Stimulated activated CD4-positive, alpha-beta T cell treated with anti-CD3 and anti-CD28 coated beads, Interleukin-12 subunit alpha, Interleukin-12 subunit beta, amount 100 ng/mL, for 48 hours (primary cell): ENCODE measurements at regions not wholly inside any gene's neighbourhood (a gene's known extent, or its start where the extent isn't known, plus 50 kb on each side); places are given as distances from the start of the nearest gene placed in this dataset.
A peak's percentile ranks its signal among the peaks of the same experiment; 100 is the strongest.

Experiments
- DNase-seq, 3 donors: peaks; one replicate each; pipeline ENCODE4 v3.0.0-alpha.2; 2020; ENCODE audit warnings: low read depth in 2 of 3, low spot score in 1 of 3

DNA sequence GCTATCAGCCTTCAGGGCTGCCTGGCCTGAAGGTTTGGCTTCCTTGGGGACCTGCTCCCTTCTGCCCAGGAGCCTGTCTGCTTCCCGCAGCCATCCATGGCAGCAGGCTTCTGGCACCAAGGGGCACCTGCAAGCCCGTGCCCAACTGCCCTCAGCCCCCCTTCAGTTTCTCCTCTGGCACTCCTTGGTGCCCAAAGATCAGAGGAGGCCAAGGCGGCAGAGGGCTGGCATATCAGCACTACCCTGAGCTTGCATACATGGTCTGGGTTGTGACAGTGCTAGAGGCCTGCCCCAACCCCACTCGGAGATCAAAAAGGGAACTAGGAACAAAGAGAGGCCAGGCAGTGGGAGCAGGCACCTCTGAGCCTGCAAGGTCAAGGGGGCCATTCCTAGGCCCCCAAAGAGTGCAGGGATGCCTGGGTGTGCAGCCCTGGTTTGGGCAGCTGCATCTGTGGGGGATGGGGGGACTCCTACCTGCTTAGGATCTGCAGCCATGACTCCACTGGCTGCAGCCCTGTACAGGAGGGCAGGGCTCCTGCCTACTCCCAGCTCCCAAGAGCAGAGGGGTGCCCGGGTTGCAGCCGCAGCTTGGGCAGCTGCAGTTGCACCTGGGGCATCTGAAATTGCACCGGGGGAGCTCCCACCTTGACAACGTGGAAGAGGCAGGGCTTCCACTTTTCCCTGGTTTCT lies 76.2 kb upstream of the TP63 start:
- no peak for DNase-seq

DNA sequence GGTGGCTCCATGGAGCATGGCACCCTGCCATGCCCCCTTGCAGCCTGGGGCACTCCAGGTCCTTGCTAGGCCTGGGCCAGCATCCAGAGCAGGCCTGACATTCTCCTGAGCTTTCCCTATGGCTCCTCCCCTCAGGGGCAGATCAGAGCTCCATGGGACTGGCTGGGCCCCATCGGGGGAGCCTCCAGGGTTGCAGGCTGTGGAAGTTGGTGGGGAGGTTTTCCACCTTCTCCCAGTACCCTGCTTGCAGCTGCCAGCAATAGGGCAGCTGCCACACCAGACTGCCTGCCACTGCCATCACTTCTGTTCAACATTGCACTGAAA lies 75.7 kb upstream of the TP63 start:
- DNase-seq: no peak

DNA sequence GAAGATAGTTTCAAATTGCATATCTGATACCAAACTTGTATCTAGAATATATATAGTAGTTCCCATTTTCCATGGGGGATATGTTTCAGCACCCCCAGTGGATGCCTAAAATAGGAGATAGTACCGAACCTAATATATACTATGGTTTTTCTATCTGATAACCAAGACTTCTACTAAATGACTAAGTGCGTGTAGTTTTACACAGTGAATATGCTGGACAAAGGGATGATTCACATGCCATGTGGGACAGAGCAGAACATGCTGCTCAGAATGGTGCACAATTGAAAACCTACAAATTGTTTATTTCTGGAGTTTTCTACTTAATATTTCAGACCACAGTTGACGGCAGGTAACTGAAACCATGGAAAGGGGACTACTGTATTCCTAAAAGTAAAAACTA lies 73.4 kb upstream of the TP63 start:
- DNase-seq: no peak

DNA sequence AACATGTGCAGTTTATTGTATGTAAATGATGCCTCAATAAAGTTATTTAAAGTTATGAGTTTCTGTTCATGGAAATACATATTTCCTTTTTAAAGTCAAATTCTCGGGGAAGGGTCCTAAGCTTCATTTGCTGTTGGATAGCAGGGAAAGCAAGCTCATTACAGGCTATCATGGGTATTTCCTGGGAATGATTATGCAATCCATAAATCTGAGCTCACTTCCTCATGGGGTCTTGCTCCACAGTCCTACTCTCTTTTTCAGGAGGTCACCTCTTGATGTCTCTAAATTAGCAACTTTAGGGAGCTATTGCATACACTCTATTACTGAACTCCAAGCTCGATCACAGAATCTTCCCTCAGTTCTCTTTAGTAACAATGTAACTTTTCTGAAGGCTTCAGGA lies 69.9 kb upstream of the TP63 start:
- DNase-seq: no peak

DNA sequence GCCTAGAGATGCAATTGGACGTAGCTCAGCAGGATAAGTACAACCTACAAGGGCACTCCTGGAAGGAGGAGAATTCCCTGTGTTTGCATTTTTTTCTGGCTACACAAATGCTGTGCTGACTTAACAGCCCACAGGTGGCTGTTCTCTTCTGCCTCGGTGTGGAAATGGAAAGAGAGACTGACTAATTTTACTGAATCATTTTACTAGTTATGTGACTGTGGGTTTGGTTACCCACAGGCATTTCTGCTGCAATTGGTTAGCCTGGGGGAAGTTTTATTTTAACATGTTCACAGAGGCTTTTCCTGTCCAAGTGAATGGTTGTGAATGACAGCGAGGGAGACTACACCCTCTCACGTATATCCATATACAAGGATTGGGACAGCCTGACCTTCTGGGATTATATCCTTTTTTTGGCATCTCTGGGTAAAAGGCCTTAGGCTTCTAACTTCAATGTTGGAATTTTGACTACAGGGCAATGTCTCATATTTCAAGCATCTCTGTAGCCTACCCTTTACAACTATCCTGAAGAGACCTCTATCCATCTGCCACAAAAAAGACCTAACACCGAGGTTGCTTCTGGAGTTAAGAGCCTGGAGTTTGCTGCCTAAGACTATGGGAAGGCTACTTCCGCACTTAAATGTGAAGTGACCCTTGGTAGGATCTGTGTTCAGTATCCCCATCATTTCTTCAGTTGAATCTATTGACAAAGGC lies 67.2 kb upstream of the TP63 start:
- DNase-seq: peak; percentile 6 to 38 (median 10)

DNA sequence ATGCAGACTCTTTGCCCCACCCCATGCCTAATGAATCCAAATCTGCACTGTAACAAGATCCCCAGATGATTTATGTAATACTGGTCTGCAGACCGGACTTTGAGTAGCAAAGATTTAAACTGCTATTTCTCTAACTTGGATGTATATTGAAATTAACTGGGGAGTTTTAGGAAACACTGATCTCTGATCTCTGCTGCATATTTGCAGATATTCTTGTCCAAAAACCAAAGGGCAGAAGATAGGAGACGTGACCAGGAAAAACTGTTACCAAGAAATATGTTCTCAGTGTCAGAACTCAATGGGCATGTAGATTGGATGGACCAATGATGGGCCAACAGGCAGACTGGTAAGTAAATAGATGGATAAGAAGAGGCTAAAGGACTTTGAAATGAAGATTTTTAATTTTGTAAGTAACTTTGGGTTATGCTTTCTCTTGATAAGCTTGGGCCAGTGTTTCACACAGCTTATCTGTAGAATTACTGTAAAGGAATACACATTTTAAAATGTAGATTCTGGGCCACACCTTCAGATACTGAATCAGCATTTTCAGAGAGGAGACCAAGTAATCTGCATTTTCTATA lies 64.5 kb upstream of the TP63 start:
- no peak for DNase-seq

DNA sequence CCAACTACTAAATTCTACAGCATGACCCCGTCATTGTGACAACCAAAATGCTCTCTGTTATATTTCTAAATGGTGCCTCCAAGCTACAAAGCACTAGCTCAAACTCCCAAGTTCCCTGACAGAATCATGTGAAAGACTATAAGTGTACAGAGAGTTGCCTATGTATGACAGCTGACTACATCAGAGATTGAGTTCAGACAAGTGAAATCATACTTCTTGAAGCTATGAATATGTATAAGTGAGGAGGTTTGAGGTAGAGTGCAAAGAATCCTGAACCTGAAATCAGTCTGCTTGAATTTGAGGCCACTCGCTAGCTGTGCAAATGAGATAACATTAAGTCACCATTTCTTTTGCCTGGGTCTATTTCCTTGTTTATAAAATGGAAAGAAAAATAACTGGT lies 63.9 kb upstream of the TP63 start:
- DNase-seq: no peak

DNA sequence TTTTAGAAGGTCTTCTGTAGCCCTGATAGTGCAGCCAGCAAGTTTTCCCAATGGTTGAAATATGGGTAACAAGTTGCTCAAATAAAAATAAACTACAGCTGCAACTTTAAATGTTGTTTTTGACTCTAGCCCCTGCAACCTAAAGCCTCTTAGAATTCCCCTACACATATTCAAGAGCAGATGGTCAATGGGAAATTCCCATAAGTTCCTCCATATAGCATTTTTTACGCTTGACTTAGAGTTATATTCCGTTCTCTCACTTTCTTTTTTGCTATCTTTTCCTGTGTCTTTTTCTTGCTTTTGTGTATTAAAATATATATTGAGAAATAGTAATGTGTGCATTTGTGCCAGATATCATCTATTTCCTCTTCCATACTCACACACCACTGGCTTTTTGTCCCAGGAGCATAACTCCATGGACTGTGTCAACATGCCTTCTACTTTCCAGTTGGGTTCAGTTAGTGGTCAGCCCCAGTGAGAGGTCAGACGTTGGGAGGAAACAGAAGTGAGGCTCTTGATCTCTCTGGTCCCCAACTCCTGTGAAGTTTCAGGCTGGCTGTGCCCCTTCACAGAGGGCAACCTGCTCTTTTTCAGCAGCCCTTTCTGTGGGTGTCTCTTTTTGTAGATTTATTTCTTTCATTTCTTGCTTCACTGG lies 63.3 kb upstream of the TP63 start:
- no peak for DNase-seq

DNA sequence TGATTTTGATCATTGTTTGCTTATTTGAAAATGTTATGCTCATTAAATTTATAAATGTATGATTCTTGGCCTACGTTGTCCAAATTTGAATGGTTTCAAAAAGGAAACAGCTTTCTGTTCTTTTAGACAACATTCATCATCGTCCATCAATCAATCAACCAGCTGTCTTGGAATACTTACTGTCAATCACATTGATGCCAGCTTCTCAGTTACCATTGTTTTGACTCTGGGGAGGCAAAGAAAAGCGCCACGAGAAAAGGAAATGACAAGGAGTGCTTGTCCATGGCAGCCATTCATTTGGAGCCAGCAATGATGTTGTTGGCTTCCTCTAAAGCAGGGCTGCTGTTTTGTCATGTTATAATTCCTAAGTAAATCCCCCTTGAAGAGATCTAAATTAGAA lies 62.2 kb upstream of the TP63 start:
- no peak for DNase-seq

DNA sequence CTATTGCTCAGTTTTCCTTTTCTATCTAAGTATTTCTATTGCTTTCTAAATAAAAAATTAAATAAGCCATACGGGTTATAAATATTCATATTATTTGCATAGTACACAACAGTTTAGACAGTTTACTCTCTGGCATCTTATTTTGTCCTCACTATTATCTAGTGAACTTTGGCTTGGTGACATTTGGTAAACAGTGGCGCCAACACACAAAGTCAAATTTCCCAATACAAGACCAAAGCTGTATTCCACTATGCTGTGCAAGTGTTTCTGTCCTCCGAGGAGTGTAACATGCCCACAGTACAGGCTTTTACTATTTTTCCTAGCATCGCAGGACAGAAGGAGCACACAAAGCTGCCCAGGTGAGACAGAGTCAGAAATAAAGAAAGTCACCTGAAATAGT lies 61.7 kb upstream of the TP63 start:
- no peak for DNase-seq

DNA sequence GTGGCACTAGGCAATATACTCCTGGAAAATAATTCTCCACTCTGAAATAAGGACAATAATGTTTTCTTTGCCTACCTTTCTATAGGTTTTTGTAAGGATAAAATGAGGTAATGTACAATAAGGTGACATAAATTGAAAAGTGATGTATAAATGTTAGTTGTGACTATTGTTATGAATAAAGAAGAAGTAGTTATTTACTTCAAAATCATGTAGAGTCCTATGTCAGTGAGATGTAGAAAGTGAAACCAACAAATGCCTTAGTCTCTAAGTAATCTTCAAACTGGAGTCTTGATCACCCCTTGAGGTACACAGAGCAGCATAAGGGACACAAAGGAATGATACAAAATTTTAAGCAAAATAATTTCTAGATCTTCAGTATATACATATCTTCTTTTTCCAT lies 60.3 kb upstream of the TP63 start:
- no peak for DNase-seq

DNA sequence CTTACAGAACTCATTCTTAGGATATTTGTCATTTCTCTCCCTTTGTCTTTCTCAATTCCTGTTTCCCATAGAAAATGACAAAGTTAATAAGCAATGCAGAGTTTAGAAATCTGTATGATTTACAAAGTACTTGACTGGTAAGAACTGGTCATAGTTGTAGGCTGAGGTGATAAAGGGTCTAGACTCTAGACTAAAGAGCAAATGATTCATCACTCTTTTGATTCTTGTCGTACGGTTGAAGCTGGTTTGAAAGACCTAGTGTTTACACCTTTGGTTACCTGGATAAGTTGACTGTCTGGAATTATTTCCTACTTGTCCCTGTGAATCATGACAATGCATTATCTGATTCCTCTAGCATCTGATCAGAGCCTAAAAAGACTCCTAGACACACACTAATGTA lies 58.9 kb upstream of the TP63 start:
- DNase-seq: no peak

DNA sequence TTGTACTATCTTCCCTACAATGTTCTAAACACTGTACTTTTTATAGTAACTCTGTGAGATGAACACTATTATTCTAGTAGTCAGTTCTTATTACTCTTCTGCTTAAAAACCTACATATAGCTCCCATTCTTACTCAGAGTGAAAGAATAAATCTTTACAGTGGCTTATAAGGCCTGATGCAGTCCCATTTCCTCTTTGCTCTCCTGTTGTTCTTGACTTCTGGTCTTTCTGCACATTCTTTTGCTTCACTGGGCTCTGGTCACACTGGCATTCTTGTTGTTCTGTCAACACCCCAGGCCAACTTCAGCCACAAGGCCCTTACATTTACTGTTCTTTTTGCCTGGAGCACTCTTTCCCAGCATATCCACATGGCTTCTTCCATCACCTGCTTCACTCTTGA lies 58.2 kb upstream of the TP63 start:
- DNase-seq: no peak

DNA sequence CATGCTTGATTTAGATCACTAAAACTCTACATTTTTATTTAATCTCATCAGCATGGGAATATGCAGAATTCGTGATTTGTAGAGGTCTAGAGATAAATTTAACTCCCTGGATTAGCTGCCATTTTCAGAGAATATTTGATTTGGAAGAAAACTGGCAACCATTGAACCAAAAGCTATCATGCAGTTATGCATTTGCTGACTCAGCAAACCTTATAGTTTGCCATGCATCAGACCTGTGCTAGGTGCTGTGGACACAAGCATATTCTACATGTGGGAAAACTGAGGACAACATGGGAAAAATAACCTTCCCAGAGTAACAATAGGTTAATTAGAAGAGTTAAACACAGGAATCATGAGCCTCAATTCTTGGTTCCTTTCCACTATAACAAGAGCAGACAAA lies 54.7 kb upstream of the TP63 start:
- DNase-seq: no peak

DNA sequence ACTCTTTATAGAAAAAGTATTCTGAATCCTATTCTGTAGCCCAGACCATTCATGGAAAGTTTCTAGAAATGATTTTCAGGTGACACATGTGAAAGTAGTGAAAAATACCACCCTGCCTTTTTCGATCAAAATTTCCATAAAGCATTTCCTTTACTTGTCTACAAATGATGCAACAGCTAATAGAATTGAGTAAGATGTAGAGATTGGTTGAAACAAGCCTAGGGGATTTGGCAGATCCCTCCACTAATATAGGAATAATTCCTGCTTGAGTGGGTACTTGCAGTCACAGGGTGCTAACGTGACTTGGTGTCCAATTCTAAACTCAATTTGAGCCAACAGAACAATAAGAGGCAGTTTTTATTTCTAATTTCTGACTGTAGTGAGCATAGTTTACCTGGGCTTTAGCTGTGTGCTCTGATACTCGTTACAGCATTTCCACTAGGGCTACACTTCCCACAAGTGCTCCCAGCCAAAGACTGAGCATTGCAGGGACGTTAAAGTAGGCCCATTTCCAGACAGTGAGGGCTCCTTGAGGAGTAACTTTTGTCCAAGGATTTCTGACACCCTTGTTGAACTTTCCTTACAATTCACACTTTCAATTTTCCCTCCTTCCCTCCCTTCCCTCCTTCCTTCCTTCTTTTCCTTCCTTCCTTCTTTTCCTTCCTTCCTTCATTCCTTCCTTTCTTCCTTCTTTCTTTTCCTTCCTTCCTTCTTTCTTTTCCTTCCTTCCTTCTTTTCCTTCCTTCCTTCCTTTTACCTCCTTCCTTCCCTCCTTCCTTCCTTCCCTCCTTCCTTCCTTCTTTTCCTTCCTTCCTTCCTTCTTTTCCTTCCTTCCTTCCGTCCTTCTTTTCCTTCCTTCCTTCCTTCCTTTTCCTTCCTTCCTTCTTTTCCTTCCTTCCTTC lies 53.9 kb upstream of the TP63 start:
- no peak for DNase-seq

DNA sequence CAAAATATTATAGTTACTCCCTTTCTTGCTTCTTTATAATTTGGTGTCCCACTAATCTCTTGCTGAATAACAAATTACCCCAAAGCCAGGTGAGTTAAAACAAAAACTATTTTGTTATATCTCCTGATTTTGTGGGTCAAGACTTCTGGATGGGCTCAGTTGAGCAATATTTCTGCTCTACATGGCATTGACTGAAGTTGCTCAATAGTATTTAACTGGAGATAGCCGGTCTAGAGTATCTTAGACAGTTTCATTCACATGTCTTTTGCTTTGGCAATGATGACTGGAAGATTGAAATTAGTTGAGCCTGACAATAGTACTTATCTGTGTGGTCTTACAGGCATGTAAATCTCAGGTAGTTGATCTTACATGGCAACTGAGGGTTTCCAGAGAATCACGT lies 51.0 kb upstream of the TP63 start:
- no peak for DNase-seq
